GM12878 (cell line): ENCODE measurements at regions not wholly inside any gene's neighbourhood (a gene's known extent, or its start where the extent isn't known, plus 50 kb on each side); places are given as distances from the start of the nearest gene placed in this dataset.

ENCODE experiments used
- ATAC-seq: fragments of 200-7000 bp; cut with Tn5 transposase; 3 replicates; pipeline ENCODE4 v1.9.1; 2020; ENCODE audit warnings: mild to moderate bottlenecking, moderate library complexity
- BruUV-seq: library from RNA; stranded (reverse); fragments of 400-500 nt; replicated peaks from 2 replicates; lab custom pipeline; 2021; lab: Mats Ljungman, UMichigan
- CTCF ChIA-PET: fragments of 300-600 bp; sonication (Branson Sonifier 250); formaldehyde crosslinking; extraction: SDS; loops from one replicate; lab custom pipeline; 2021; ENCODE audit warnings: inconsistent platforms; lab: Yijun Ruan, JAX
- POLR2A ChIA-PET: fragments of 350-600 bp; formaldehyde crosslinking; extraction: SDS; loops from one replicate; lab custom pipeline; 2021; ENCODE audit warnings: inconsistent platforms; lab: Charles Lee
- RAD21 ChIA-PET: fragments of 300-600 bp; sonication (Branson Sonifier 250); formaldehyde crosslinking; loops from one replicate; lab custom pipeline; 2023; ENCODE audit warnings: antibody characterized with exemption; ENCODE audit not compliant: unreplicated experiment; lab: Charles Lee
- SMC1A ChIA-PET: fragments of 300-600 bp; sonication (Branson Sonifier 250); formaldehyde crosslinking; loops from one replicate; lab custom pipeline; 2023; ENCODE audit not compliant: unreplicated experiment, uncharacterized antibody; lab: Charles Lee
- DNase-seq: peaks from one replicate; pipeline ENCODE4 v3.0.0-alpha.2; 2011; ENCODE audit warnings: low read depth, low spot score
- FAIRE-seq: peaks from 3 replicates; lab custom pipeline; 2011; peaks lifted over from hg19 to GRCh38; lab: Jason Lieb, UNC
- H2AFZ ChIP-seq: 2 replicates; pipeline ENCODE4 v1.6.0; 2011; ENCODE audit warnings: low read depth, low read length, control low read depth; ENCODE audit not compliant: control insufficient read depth
- H3K27ac ChIP-seq: 2 replicates; pipeline ENCODE4 v1.5.1; 2011; ENCODE audit warnings: control low read depth; ENCODE audit not compliant: control insufficient read depth, insufficient read depth
- H3K27me3 ChIP-seq, 2 experiments: replicated peaks in 1 of 2; 2 replicates each; pipeline versions ENCODE4 v1.6.0 to v1.6.1; 2011; ENCODE audit warnings: low read length in 1 of 2; ENCODE audit not compliant: control insufficient read depth in 2 of 2, insufficient read depth in 2 of 2
- H3K36me3 ChIP-seq, 2 experiments: 2 replicates each; pipeline ENCODE4 v1.5.1; 2011; ENCODE audit warnings: low read length in 1 of 2; ENCODE audit not compliant: control insufficient read depth in 2 of 2, insufficient read depth in 2 of 2
- H3K4me1 ChIP-seq: 2 replicates; pipeline ENCODE4 v1.6.1; 2011; ENCODE audit warnings: mild to moderate bottlenecking, low read length, moderate library complexity, mixed read lengths; ENCODE audit not compliant: control insufficient read depth, insufficient read depth
- H3K4me2 ChIP-seq: 2 replicates; pipeline ENCODE4 v1.6.0; 2011; ENCODE audit warnings: control low read depth; ENCODE audit not compliant: control insufficient read depth, insufficient read depth
- H3K4me3 ChIP-seq: fragments of 200-600 bp; sonication (generic); 2 replicates; pipeline ENCODE4 v1.5.1; 2016
- H3K79me2 ChIP-seq: 2 replicates; pipeline ENCODE4 v1.6.0; 2011; ENCODE audit warnings: low read length; ENCODE audit not compliant: control insufficient read depth, insufficient read depth
- H3K9ac ChIP-seq: 2 replicates; pipeline ENCODE4 v1.8.0; 2011; ENCODE audit warnings: low read length, control low read depth, mixed read lengths; ENCODE audit not compliant: control insufficient read depth, insufficient read depth
- H3K9me3 ChIP-seq: replicated peaks from 3 replicates; pipeline ENCODE4 v1.5.1; 2011; ENCODE audit warnings: mild to moderate bottlenecking, low read length; ENCODE audit not compliant: control insufficient read depth, insufficient read depth
- H4K20me1 ChIP-seq: 2 replicates; pipeline ENCODE4 v1.6.0; 2011; ENCODE audit not compliant: control insufficient read depth, insufficient read depth
- ASH2L ChIP-seq: fragments of 300-600, 200-600 bp; sonication (generic); IDR thresholded peaks from 2 replicates; pipeline ENCODE4 v1.6.1; 2017; ENCODE audit warnings: low read depth, mild to moderate bottlenecking, borderline replicate concordance
- EP300 ChIP-seq, 2 experiments: fragments of 150-350 bp in 1 of 2; IDR thresholded peaks; 2 replicates each; pipeline ENCODE4 v1.6.1; 2011 to 2012; ENCODE audit warnings: low read depth in 2 of 2, low read length in 2 of 2, borderline replicate concordance in 1 of 2, improper control_type of control experiment in 1 of 2, inconsistent platforms in 1 of 2; ENCODE audit not compliant: control insufficient read depth in 1 of 2
- IRF4 ChIP-seq: IDR thresholded peaks from 2 replicates; pipeline ENCODE4 v1.6.1; 2011; ENCODE audit warnings: low read depth, low read length
- MYC ChIP-seq: IDR thresholded peaks from 2 replicates; pipeline ENCODE4 v1.6.1; 2011; ENCODE audit warnings: mild to moderate bottlenecking, low read length, moderate library complexity, inconsistent platforms; ENCODE audit not compliant: insufficient read depth, insufficient replicate concordance, insufficient read length, severe bottlenecking
- POLR2AphosphoS5 ChIP-seq: IDR thresholded peaks from 2 replicates; pipeline ENCODE4 v1.6.1; 2011; ENCODE audit warnings: mild to moderate bottlenecking, low read length, inconsistent platforms
- RBBP5 ChIP-seq: fragments of 200-600 bp; sonication (generic); conservative IDR thresholded peaks from 2 replicates; pipeline ENCODE4 v1.6.1; 2016
- RUNX3 ChIP-seq: IDR thresholded peaks from 2 replicates; pipeline ENCODE4 v1.6.1; 2012; ENCODE audit warnings: low read length, inconsistent platforms
- SMC3 ChIP-seq: IDR thresholded peaks from 2 replicates; pipeline ENCODE4 v1.6.1; 2011; ENCODE audit warnings: low read length, improper control_type of control experiment, borderline replicate concordance
- ZNF217 ChIP-seq: fragments of 450-650 bp; IDR thresholded peaks from 2 replicates; pipeline ENCODE4 v1.6.1; 2017; ENCODE audit warnings: antibody characterized with exemption, mild to moderate bottlenecking
- ZNF274 ChIP-seq: IDR thresholded peaks from one replicate; pipeline ENCODE4 v1.8.0; 2011; ENCODE audit not compliant: insufficient read length, insufficient read depth
- WGBS: methylation state at CpG from one replicate; pipeline ENCODE4 v1.1.6; 2016; ENCODE audit warnings: low lambda C conversion rate; ENCODE audit not compliant: insufficient replicate concordance, insufficient coverage; ENCODE audit errors: missing lambda C conversion rate; 5-methylcytosine and 5-hydroxymethylcytosine counted together
- in situ Hi-C: fragments of 300-500 bp; cut with MboI; formaldehyde crosslinking; loops from 9 replicates; pipeline ENCODE4 v1.14.3; 2018; ENCODE audit warnings: mixed read lengths
- intact Hi-C: fragments of 100-400 bp; cut with micrococcal nuclease; formaldehyde crosslinking; loops from one replicate; pipeline ENCODE4 v1.14.2; 2022; ENCODE audit not compliant: unreplicated experiment
- TF ChIP-seq, protein P1 (sequence below): IDR thresholded peaks from 2 replicates; pipeline ENCODE4 v1.6.1; 2012; ENCODE audit warnings: low read length, inconsistent platforms
- TF ChIP-seq, protein P2 (sequence below), 3 experiments: IDR thresholded peaks in 2 of 3; conservative IDR thresholded peaks in 1 of 3; 2 replicates each; pipeline ENCODE4 v1.5.1; 2011; ENCODE audit warnings: low read depth in 3 of 3, low read length in 3 of 3, mild to moderate bottlenecking in 3 of 3, control low read depth in 2 of 3, moderate library complexity in 2 of 3, inconsistent platforms in 1 of 3, mixed read lengths in 1 of 3; ENCODE audit not compliant: control insufficient read depth in 2 of 3, insufficient read depth in 1 of 3; ENCODE audit errors: extremely low read depth in 1 of 3
- TF ChIP-seq, protein P3 (sequence below): fragments of 450-650 bp; IDR thresholded peaks from 2 replicates; pipeline ENCODE4 v1.6.1; 2018; ENCODE audit warnings: borderline replicate concordance, mild to moderate bottlenecking; ENCODE audit not compliant: partially characterized antibody

DNA sequence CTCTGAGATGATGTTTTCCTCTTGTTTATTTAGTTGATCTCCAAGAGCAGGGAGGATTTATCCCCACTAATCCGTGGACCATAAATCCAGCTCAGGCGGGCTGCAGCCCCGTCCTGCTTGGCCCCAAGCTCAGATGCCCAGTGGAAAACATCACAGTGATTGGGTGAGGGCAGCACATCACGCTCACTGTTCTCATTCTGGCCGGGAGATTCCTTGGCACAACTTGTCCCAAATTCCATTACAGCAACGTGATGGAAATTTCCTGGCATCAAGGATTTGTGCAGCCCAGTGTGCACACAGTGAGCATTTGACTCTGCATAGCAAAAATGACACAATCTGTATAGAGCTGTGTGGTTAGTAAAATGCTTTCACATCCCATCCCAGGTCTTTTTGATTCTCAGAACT, 96.8 kb downstream of the VAPA start (continued):
- no peak for TF ChIP-seq ASH2L

DNA sequence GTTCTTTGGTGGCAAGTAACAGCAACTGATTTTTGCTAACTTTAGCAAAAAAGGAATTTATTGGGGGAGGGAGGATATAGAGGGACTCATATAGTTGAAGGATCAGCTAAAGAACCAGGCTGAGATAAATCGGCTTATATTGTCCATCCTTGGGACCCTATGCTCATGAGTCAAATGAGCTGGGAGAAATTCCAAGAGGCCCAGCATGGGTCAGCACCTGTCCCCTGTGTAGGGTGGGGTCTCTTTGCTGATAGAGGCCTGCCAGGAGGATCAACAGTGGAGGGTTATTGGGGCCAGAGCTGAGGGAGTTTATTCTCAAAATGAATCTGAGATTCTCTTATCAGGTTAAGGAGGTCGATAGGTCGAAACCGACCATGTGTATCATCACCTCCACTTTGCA, 97.2 kb downstream of the VAPA start:
- Histone ChIP-seq H4K20me1 (no peaks in the 10 kb centered on the region), H3K79me2 (no peaks in the 10 kb centered on the region), H3K4me3 (no peak overlapping the region), H3K27me3 (peaks cover 0 to 2% of the 10 kb centered on the region in 2 experiments; a peak in 2 of 4 replicates), H3K4me2 (no peak overlapping the region), H3K4me1 (no peaks in the 10 kb centered on the region), H3K9ac (no peak overlapping the region), H3K36me3 (no peaks in the 10 kb centered on the region), H3K9me3 (no peaks in the 10 kb centered on the region), H3K27ac (no peak overlapping the region), H2AFZ (no peak overlapping the region)
- TF ChIP-seq ZNF274, result no peak
- TF ChIP-seq RBBP5, result no peak
- TF ChIP-seq, protein P1, sequence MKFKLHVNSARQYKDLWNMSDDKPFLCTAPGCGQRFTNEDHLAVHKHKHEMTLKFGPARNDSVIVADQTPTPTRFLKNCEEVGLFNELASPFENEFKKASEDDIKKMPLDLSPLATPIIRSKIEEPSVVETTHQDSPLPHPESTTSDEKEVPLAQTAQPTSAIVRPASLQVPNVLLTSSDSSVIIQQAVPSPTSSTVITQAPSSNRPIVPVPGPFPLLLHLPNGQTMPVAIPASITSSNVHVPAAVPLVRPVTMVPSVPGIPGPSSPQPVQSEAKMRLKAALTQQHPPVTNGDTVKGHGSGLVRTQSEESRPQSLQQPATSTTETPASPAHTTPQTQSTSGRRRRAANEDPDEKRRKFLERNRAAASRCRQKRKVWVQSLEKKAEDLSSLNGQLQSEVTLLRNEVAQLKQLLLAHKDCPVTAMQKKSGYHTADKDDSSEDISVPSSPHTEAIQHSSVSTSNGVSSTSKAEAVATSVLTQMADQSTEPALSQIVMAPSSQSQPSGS, result no peak
- TF ChIP-seq, protein P2, sequence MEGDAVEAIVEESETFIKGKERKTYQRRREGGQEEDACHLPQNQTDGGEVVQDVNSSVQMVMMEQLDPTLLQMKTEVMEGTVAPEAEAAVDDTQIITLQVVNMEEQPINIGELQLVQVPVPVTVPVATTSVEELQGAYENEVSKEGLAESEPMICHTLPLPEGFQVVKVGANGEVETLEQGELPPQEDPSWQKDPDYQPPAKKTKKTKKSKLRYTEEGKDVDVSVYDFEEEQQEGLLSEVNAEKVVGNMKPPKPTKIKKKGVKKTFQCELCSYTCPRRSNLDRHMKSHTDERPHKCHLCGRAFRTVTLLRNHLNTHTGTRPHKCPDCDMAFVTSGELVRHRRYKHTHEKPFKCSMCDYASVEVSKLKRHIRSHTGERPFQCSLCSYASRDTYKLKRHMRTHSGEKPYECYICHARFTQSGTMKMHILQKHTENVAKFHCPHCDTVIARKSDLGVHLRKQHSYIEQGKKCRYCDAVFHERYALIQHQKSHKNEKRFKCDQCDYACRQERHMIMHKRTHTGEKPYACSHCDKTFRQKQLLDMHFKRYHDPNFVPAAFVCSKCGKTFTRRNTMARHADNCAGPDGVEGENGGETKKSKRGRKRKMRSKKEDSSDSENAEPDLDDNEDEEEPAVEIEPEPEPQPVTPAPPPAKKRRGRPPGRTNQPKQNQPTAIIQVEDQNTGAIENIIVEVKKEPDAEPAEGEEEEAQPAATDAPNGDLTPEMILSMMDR (IDR thresholded peaks at IDR 0.05 in 2 of 3, conservative IDR thresholded peaks at IDR 0.05 in 1 of 3; ENCODE audit: control insufficient read depth in 2 of 3, extremely low read depth in 1 of 3, insufficient read depth in 1 of 3, low read depth in 3 of 3, low read length in 3 of 3), result no peak
- no peak for TF ChIP-seq SMC3
- TF ChIP-seq ZNF217, result no peak
- no peak for TF ChIP-seq RUNX3
- TF ChIP-seq EP300 (IDR thresholded peaks at IDR 0.05; ENCODE audit: borderline replicate concordance in 1 of 2, control insufficient read depth in 1 of 2, low read depth in 2 of 2, low read length in 2 of 2), result no peak
- TF ChIP-seq, protein P3, sequence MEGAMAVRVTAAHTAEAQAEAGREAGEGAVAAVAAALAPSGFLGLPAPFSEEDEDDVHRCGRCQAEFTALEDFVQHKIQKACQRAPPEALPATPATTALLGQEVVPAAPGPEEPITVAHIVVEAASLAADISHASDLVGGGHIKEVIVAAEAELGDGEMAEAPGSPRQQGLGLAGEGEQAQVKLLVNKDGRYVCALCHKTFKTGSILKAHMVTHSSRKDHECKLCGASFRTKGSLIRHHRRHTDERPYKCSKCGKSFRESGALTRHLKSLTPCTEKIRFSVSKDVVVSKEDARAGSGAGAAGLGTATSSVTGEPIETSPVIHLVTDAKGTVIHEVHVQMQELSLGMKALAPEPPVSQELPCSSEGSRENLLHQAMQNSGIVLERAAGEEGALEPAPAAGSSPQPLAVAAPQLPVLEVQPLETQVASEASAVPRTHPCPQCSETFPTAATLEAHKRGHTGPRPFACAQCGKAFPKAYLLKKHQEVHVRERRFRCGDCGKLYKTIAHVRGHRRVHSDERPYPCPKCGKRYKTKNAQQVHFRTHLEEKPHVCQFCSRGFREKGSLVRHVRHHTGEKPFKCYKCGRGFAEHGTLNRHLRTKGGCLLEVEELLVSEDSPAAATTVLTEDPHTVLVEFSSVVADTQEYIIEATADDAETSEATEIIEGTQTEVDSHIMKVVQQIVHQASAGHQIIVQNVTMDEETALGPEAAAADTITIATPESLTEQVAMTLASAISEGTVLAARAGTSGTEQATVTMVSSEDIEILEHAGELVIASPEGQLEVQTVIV, result no peak
- TF ChIP-seq MYC, result no peak
- TF ChIP-seq POLR2AphosphoS5, result no peak
- no peak for TF ChIP-seq IRF4
- ChIA-PET POLR2A (no interaction called here), RAD21 (no interaction called here), SMC1A (no interaction called here), CTCF (no interaction called here)
- no peak for DNase-seq
- ATAC-seq, result no peak
- BruUV-seq, result no TSS peak
- no peak for FAIRE-seq
- intact Hi-C loops (no loop called here), in situ Hi-C loops (no loop called here)
- 61% methylated on average over 4 of the region's 4 CpGs for WGBS
